Panc1 (cell line): ENCODE measurements at regions not wholly inside any gene's neighbourhood (a gene's known extent, or its start where the extent isn't known, plus 50 kb on each side); places are given as distances from the start of the nearest gene placed in this dataset.

Experiments
- ATAC-seq: fragments of 200-7000 bp; cut with Tn5 transposase; 2 replicates; pipeline ENCODE4 v1.9.1; 2020; ENCODE audit warnings: mild to moderate bottlenecking, moderate library complexity
- BruUV-seq: library from RNA; stranded (reverse); fragments of 400-500 nt; replicated peaks from 2 replicates; lab custom pipeline; 2021; lab: Mats Ljungman, UMichigan
- CTCF ChIA-PET: fragments of 300-600 bp; sonication (Branson Sonifier 250); formaldehyde crosslinking; loops from one replicate; lab custom pipeline; 2022; ENCODE audit warnings: antibody characterized with exemption; lab: Charles Lee
- POLR2A ChIA-PET: fragments of 300-600 bp; sonication (Branson Sonifier 250); formaldehyde crosslinking; loops from one replicate; lab custom pipeline; 2022; ENCODE audit warnings: antibody characterized with exemption; lab: Charles Lee
- DNase-seq: peaks from one replicate; pipeline ENCODE4 v3.0.0-alpha.2; 2010; ENCODE audit warnings: low read depth, low spot score
- H3K27ac ChIP-seq: 2 replicates; pipeline ENCODE4 v1.5.1; 2011; ENCODE audit warnings: mild to moderate bottlenecking, low read length, inconsistent platforms
- H3K27me3 ChIP-seq: fragments of 200-500 bp; sonication (Bioruptor generic); 2 replicates; pipeline ENCODE4 v1.6.0; 2014; ENCODE audit warnings: low read length, inconsistent platforms; ENCODE audit not compliant: control insufficient read depth, insufficient read depth
- H3K36me3 ChIP-seq: fragments of 200-500 bp; sonication (Bioruptor generic); 2 replicates; pipeline ENCODE4 v1.5.1; 2014; ENCODE audit warnings: inconsistent platforms, mild to moderate bottlenecking, low read length, moderate library complexity; ENCODE audit not compliant: control insufficient read depth, insufficient read depth
- H3K4me1 ChIP-seq: 2 replicates; pipeline ENCODE4 v1.5.1; 2011; ENCODE audit warnings: inconsistent platforms, mild to moderate bottlenecking, low read length, moderate library complexity; ENCODE audit not compliant: control insufficient read depth, insufficient read depth
- H3K4me3 ChIP-seq, 2 experiments: 2 replicates each; pipeline ENCODE4 v1.5.1; 2011 to 2012; ENCODE audit warnings: low read depth in 2 of 2, low read length in 2 of 2, mild to moderate bottlenecking in 2 of 2, inconsistent platforms in 1 of 2, moderate library complexity in 1 of 2
- H3K9me3 ChIP-seq: fragments of 200-500 bp; sonication (Bioruptor generic); 2 replicates; pipeline ENCODE4 v1.5.1; 2014; ENCODE audit warnings: low read depth, mild to moderate bottlenecking, inconsistent platforms, low read length, moderate library complexity; ENCODE audit not compliant: control insufficient read depth, insufficient read depth
- CTCF ChIP-seq: fragments of 450-650 bp; IDR thresholded peaks from 2 replicates; pipeline ENCODE4 v1.5.1; 2017; ENCODE audit warnings: mild to moderate bottlenecking
- POLR2AphosphoS5 ChIP-seq: IDR thresholded peaks from 2 replicates; pipeline ENCODE4 v1.6.1; 2012; ENCODE audit warnings: mild to moderate bottlenecking, low read depth, low read length, moderate library complexity
- REST ChIP-seq, 2 experiments: IDR thresholded peaks; 2 replicates each; pipeline ENCODE4 v1.6.1; 2011 to 2012; ENCODE audit warnings: low read depth in 2 of 2, control low read depth in 1 of 2, low read length in 1 of 2, mild to moderate bottlenecking in 1 of 2, moderate library complexity in 1 of 2; ENCODE audit not compliant: insufficient read depth in 1 of 2
- SIN3A ChIP-seq: IDR thresholded peaks from 2 replicates; pipeline ENCODE4 v1.6.1; 2012; ENCODE audit warnings: low read depth, mild to moderate bottlenecking, low read length, moderate library complexity, borderline replicate concordance; ENCODE audit not compliant: insufficient read depth
- TCF7L2 ChIP-seq: IDR thresholded peaks from 2 replicates; pipeline ENCODE4 v1.6.1; 2011; ENCODE audit warnings: mild to moderate bottlenecking, low read depth, low read length, inconsistent platforms
- in situ Hi-C: cut with HindIII; loops from 2 replicates; pipeline ENCODE4 v1.10.0; 2016; ENCODE audit warnings: low sequenced_read_pairs, low pct_unique_long_range_greater_than_20kb
- intact Hi-C: fragments of 100-400 bp; cut with micrococcal nuclease; formaldehyde crosslinking; loops from one replicate; pipeline ENCODE4 v1.10.0; 2022; ENCODE audit not compliant: unreplicated experiment

GRCh38 chr20:21920211-21920610 lies 214.7 kb downstream of the PAX1 start:
- in situ Hi-C loops = no loop called here
- POLR2A ChIA-PET = no interaction called here

GRCh38 chr20:21918398-21918797 lies 212.9 kb downstream of the PAX1 start:
- Histone ChIP-seq H3K27ac (no peak overlapping the region), H3K4me1 (no peaks in the 10 kb centered on the region), H3K9me3 (no peaks in the 10 kb centered on the region), H3K4me3 (no peak overlapping the region), H3K27me3 (no peaks in the 10 kb centered on the region), H3K36me3 (no peaks in the 10 kb centered on the region)
- CTCF ChIA-PET = no interaction called here
- no TSS peak for BruUV-seq
- no peak for TF ChIP-seq SIN3A
- no peak for TF ChIP-seq POLR2AphosphoS5
- no peak for TF ChIP-seq TCF7L2
- no peak for TF ChIP-seq CTCF
- TF ChIP-seq REST (IDR thresholded peaks at IDR 0.05; ENCODE audit: insufficient read depth in 1 of 2, low read depth in 2 of 2, low read length in 1 of 2) = no peak
- no peak for DNase-seq
- no peak for ATAC-seq
- in situ Hi-C loops (no loop called here), intact Hi-C loops (no loop called here)
- POLR2A ChIA-PET = no interaction called here

More at GRCh38 chr20:21920211-21920610, 214.7 kb downstream of the PAX1 start:
- H3K4me1 ChIP-seq = no peaks in the 10 kb centered on the region
- ATAC-seq (no peak), DNase-seq (no peak)
- H3K4me3 ChIP-seq = no peak overlapping the region
- CTCF ChIA-PET = no interaction called here
- TF ChIP-seq REST (IDR thresholded peaks at IDR 0.05; ENCODE audit: insufficient read depth in 1 of 2, low read depth in 2 of 2, low read length in 1 of 2) (no peak), TCF7L2 (no peak), SIN3A (no peak), POLR2AphosphoS5 (no peak), CTCF (no peak)
- no peaks in the 10 kb centered on the region for H3K27me3 ChIP-seq
- no peaks in the 10 kb centered on the region for H3K9me3 ChIP-seq
- no peaks in the 10 kb centered on the region for H3K36me3 ChIP-seq
- H3K27ac ChIP-seq = no peak overlapping the region
- intact Hi-C loops = no loop called here
- no TSS peak for BruUV-seq
